Activated CD4-positive, alpha-beta T cell treated with anti-CD3 and anti-CD28 coated beads, Interleukin-2, Interleukin-4, amounts not matched to agents 100 ng/mL and 50 ng/mL, durations not matched to agents 16 hours and 8 hours (primary cell): ENCODE measurements at regions not wholly inside any gene's neighbourhood (a gene's known extent, or its start where the extent isn't known, plus 50 kb on each side); places are given as distances from the start of the nearest gene placed in this dataset.
"Not testable (repeated sequence)": the region's sequence is repeated elsewhere in the genome, so short reads cannot be mapped to it uniquely, and the experiment has no call there.

Source experiments
- DNase-seq: peaks from one replicate; pipeline ENCODE4 v3.0.0-alpha.2; 2020; ENCODE audit warnings: low spot score

DNA sequence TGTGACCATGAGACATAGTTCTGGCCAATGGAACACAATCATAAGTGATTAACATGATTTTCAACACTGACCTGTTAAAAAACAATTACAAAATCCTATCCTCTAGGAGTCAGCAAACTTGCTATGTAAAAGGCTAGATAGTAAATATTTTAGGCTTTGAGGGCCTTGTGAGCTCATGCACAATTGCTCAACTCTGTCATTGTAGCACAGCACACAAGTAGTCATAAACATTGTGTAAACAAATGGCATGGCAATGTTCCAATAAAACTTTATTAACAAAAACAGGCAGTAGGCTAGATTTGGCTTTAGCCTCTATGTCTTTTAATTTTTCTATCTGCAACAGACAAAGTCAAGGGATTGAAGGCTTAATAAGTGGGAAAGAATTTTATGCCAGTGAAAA is 350.7 kb downstream of the C12orf50 start:
- no peak for DNase-seq

- DNase-seq, result no peak
Observed at GRCh38 chr12:87676731-87677130, 352.5 kb downstream of the C12orf50 start.

GRCh38 chr12:87671757-87672156 is 357.4 kb downstream of the C12orf50 start:
- no peak for DNase-seq

- no peak for DNase-seq
Observed at GRCh38 chr12:87670448-87670847, 358.8 kb downstream of the C12orf50 start.

- no peak for DNase-seq
Observed at GRCh38 chr12:87667378-87667777, 361.8 kb downstream of the C12orf50 start.

- DNase-seq, result no peak
Observed at GRCh38 chr12:87661786-87662377, 367.3 kb downstream of the C12orf50 start.

- no peak for DNase-seq
Observed at GRCh38 chr12:87660987-87661774, 368.0 kb downstream of the C12orf50 start.

DNA sequence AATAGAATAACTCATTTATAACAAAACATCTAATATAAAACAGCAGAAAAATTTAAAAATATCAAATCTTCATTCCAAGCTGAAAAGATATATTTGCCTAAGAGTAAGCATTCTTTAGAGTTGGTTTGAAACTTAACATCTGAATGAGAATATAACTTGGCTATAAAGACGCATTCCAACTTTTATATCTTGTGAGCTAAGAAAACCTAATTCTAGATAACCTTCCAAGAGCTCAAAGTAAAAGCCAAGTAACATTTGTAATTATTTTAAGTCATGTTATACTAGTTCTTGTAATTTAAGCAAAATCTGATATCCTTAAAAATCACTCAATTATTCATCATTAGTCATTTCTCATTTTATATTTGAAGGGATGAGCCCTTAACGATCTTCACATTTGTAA is 368.9 kb downstream of the C12orf50 start:
- DNase-seq, result no peak

- DNase-seq, result no peak
Observed at GRCh38 chr12:87656311-87656710, 372.9 kb downstream of the C12orf50 start.

DNA sequence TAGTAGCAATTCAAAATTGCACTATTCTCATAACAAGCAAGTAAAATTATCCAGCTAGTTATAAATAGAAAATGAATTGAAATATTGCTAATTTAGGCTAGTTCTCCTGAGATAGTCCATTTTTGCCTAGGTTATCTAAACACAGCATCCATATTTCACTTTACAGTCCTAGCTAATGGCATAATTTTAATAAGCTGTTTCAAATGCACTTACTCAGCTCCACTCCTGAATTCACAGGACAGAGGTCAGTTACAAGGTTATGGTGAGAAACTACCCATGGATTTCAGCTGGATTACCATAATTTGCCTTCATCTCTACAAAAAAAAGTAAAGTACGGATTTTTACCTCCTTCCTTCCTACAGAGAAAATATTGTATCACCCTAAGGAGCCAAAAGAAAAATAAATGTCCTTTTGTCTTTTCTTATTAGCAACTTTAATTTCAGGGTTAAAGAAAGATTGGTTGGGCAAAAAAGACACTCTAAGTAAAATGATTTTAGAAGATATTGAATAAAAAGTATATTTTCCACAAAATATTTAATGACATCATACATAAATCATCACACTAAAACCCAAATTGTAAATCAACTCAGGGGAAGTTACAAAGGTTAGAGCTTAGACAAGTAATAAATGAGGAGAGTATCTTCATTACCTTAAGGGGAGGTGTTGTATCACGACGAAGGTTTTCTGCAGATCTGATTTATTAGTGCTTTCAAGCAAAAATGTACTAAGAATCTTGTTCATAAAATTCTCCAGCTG is 377.4 kb downstream of the C12orf50 start:
- DNase-seq, result no peak

DNA sequence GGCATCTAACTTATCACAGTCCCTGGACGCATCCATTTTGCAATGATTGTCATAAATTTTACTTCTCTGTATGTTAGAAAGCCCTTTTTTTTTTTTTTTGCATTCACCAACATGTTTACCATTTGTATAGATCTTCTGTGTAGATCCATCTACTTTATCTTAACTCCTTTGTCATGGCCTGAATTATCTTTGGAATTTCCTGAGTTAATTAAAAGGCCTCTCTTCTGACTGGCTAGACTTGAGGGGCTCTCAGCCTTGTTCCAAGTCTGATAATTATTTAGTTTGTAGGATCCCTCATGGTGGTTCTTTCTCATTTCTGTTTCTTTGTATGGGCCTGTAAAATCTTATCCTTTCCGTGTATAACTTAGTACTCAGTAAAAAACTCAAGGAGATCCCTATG is 387.0 kb downstream of the C12orf50 start:
- no peak for DNase-seq

- no peak for DNase-seq
Observed at GRCh38 chr12:87618199-87618598, 411.0 kb downstream of the C12orf50 start.

GRCh38 chr12:87612996-87613395 is 416.2 kb downstream of the C12orf50 start:
- no peak for DNase-seq

GRCh38 chr12:87608321-87608720 is 420.9 kb downstream of the C12orf50 start:
- no peak for DNase-seq

DNA sequence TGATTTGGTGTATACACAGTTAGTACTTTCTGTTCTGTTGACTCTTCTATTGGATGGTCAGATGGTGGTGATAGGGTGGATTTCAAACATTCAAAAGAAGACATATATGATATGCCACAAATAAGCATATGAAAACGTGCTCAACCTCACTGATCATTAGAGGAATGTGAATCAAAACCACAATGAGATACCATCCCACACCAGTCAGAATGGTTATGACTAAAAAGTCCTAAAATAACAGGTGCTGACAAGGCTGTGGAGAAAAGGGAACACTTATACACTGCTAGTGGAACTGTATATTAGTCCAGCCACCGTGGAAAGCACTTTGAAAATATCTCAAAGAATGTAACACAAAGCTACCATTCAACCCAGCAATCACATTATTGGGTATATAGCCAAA is 425.5 kb downstream of the C12orf50 start:
- DNase-seq, result no peak

GRCh38 chr12:87599459-87599858 is 429.7 kb downstream of the C12orf50 start:
- no peak for DNase-seq

GRCh38 chr12:87597114-87597513 is 432.1 kb downstream of the C12orf50 start:
- no peak for DNase-seq

DNA sequence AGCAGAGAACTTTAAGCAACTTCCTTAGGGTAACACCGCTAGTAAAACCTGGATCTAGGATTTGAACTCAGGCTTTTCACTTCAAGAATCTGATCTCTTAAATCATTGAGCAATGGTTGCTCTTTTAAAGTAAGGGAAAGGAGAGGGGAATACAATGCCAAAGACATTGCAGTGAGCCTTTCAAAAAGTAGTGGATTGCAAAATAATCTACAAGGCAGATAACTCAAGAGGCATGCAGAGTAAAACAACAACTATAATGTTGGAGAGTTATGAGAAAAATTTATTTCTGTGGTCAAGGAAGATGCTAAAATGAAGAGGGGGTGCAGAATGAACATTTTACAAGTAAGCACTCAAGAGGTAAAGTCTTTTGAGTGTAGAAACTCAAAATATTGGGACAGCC is 432.6 kb downstream of the C12orf50 start:
- no peak for DNase-seq

- no peak for DNase-seq
Observed at GRCh38 chr12:87596134-87596533, 433.1 kb downstream of the C12orf50 start.

DNA sequence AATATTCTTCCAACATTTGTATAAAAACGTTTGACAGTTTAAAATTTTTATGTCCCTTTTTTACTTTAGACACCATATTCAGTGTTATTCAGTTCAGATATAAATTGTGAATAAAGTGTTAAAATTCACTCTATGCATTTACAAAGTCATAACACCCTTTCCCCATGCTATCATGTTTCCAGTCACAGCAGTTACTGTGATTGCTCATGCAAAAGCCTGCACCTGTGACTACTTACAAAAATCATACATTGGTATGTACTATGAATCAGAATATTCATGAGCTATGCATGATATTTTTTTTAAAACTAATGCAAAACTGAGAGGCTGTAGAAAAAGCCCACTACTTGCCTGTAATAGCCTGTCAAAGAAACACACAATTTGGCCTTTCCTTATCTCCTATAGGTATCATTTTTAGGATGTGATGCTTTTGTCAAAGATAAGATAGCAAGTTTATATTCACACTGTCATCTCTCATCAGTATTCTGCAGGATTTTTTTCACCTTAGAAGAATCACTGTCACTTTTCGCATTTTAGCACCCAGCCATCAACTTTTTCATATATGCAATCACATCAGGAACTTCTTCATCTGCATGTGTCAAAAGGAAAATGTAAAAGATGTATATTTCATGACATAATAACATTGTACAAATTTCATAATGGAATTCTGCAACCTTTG is 443.2 kb downstream of the C12orf50 start:
- no peak for DNase-seq

GRCh38 chr12:87579091-87579490 is 450.1 kb downstream of the C12orf50 start:
- DNase-seq, result not testable (repeated sequence)

GRCh38 chr12:87575906-87576305 is 453.3 kb downstream of the C12orf50 start:
- DNase-seq, result no peak

DNA sequence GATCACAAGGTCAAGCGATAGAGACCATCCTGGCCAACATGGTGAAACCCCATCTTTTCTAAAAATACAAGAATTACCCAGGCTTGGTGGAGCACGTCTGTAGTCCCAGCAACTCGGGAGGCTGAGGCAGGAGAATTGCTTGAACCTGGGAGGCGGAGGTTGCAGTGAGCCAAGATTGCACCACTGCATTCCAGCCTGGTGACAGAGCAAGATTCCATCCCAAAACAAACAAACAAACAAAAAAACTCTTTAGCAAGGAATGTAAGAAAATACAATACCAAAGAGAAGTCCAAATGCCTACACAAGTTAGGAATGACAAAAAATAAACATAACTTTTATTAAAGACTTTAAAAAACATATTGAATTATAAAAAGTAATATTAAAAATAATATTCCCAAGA is 462.3 kb downstream of the C12orf50 start:
- not testable (repeated sequence) for DNase-seq
